HAP-1 (cell line): ENCODE measurements at regions not wholly inside any gene's neighbourhood (a gene's known extent, or its start where the extent isn't known, plus 50 kb on each side); places are given as distances from the start of the nearest gene placed in this dataset.

Experiments used
- DNase-seq, 2 experiments: peaks; one replicate each; pipeline ENCODE4 v3.0.0-alpha.2; 2016 to 2020; ENCODE audit warnings: low spot score in 2 of 2
- H3K27me3 ChIP-seq: fragments of 250-450 bp; sonication (Bioruptor Pico); 2 replicates; pipeline ENCODE4 v1.5.1; 2020; ENCODE audit warnings: low read depth, mild to moderate bottlenecking, moderate library complexity
- H3K36me3 ChIP-seq: fragments of 250-450 bp; sonication (Bioruptor Pico); replicated peaks from 2 replicates; pipeline ENCODE4 v1.5.1; 2020; ENCODE audit warnings: mild to moderate bottlenecking
- H3K4me1 ChIP-seq: fragments of 250-450 bp; sonication (Bioruptor Pico); 2 replicates; pipeline ENCODE4 v1.5.1; 2020; ENCODE audit warnings: mild to moderate bottlenecking
- H3K4me3 ChIP-seq: fragments of 250-450 bp; sonication (Bioruptor Pico); 2 replicates; pipeline ENCODE4 v1.5.1; 2020; ENCODE audit warnings: mild to moderate bottlenecking, moderate library complexity
- H3K9me3 ChIP-seq: fragments of 250-450 bp; sonication (Bioruptor Pico); 2 replicates; pipeline ENCODE4 v1.5.1; 2020; ENCODE audit warnings: mild to moderate bottlenecking, moderate library complexity
- in situ Hi-C: fragments of 300-500 bp; cut with MboI; formaldehyde crosslinking; loops from 3 replicates; pipeline ENCODE4 v1.14.3; 2020; ENCODE audit warnings: low sequenced_read_pairs, inconsistent platforms, mixed read lengths

DNA sequence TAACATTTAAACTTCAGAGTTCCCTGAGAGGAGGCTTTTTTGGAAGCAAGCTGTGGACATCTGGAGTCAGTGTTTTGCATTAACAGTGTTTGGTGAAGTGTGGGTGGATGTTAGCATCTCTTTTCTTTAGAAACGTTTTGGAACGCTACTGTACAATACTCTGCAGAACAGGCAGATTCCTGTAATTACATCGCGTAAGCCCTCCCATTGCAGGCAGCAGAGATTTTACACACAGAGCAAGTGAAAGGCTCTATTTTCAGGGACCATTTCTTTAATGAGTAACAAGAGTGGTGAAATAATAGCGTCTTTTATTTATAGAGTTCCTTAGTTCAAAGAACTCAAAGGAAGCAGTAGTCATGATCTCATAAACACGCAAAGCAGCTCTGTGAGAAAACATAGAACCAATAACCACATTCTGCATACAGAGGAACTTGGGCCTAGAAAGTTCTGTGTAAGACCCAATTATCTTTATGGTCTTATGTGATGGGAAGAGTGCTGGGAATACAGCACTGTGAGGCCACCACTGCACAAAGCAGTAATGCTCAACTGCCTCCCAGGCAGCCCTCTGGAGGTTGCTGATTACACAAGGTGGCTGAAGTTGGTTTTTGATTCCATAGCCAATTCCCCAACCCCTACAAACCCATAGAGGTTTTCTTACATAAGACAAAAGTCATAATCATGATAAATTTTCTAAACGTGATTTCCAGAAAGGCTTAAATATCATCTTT lies 298.7 kb upstream of the EPHA5 start:
- H3K4me3 ChIP-seq = no peak overlapping the region
- peaks cover 15% of the 10 kb centered on the region for H3K4me1 ChIP-seq
- no peaks in the 10 kb centered on the region for H3K36me3 ChIP-seq
- in situ Hi-C loops = no loop called here
- peak; percentile 39 to 63 for DNase-seq
- no peaks in the 10 kb centered on the region for H3K9me3 ChIP-seq
- H3K27me3 ChIP-seq = no peaks in the 10 kb centered on the region

GRCh38 chr4:65960751-65961150 lies 290.5 kb upstream of the EPHA5 start:
- Histone ChIP-seq H3K4me1 (no peaks in the 10 kb centered on the region), H3K4me3 (no peak overlapping the region), H3K9me3 (no peaks in the 10 kb centered on the region), H3K36me3 (no peaks in the 10 kb centered on the region), H3K27me3 (no peaks in the 10 kb centered on the region)
- in situ Hi-C loops = no loop called here
- DNase-seq = no peak

DNA sequence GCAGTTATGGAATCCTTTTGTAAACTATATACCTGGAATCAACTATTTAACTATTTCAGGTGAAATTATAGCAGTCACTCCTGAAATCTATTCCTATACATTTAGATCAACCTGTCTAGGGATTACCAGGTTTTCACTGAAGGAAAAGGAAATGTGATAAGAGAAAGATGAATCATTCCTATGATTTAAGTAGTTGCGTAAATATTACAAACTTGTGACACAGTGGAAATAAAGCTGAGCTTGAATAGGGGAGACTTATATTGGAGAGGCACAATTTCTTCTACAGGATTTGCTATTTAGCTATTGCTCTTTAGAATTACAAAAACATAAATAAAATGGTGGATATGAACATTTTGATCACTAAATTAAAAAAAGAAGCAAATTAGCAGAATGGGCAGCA lies 284.1 kb upstream of the EPHA5 start:
- in situ Hi-C loops = no loop called here
- Histone ChIP-seq H3K4me1 (no peaks in the 10 kb centered on the region), H3K27me3 (no peaks in the 10 kb centered on the region), H3K4me3 (no peak overlapping the region), H3K9me3 (no peaks in the 10 kb centered on the region), H3K36me3 (no peaks in the 10 kb centered on the region)
- no peak for DNase-seq

DNA sequence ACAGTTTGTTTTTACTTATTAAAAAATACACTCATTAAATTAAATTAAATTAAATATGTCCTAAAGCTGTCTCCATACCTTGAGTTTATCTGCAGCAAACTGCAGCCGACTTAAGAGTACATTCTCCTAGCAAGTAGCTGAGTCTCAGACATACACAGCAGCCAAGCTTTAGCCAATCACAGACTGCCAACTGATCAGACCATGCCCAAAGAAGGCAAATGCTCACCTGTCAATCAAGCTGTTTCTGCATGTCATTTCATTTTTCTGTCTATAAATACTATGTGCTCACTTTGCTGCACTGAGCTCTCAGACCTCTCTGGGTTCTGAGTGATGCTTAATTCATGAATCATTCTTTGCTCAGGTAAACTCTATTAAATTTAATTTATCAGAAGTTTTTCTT lies 280.9 kb upstream of the EPHA5 start:
- no peaks in the 10 kb centered on the region for H3K36me3 ChIP-seq
- H3K4me3 ChIP-seq = no peak overlapping the region
- H3K9me3 ChIP-seq = no peaks in the 10 kb centered on the region
- in situ Hi-C loops = no loop called here
- no peaks in the 10 kb centered on the region for H3K27me3 ChIP-seq
- no peaks in the 10 kb centered on the region for H3K4me1 ChIP-seq
- DNase-seq = no peak

- DNase-seq = peak; percentile 70 to 83
- Histone ChIP-seq H3K36me3 (no peaks in the 10 kb centered on the region), H3K4me1 (peaks cover 11% of the 10 kb centered on the region), H3K27me3 (no peaks in the 10 kb centered on the region), H3K4me3 (no peak overlapping the region), H3K9me3 (no peaks in the 10 kb centered on the region)
- in situ Hi-C loops = no loop called here
Observed at GRCh38 chr4:65943076-65943475, 272.8 kb upstream of the EPHA5 start.

DNA sequence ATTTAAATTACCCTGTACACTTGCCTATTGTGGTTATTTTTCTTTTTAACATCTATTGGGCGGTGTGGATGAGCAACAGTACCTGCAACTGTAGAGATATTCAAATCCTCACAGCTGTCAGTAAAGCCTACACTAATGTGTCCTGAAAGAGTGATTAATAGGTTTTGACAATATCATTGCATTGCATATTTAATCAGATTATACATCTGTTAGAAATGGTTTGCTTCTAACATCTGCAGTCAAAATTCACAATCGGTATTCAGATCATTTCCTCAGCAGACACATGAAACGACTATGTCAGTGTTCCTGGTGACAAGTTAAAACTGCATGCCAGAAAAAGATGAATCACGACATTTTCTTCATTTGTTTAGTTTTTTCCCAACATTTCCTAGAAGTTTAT lies 254.6 kb upstream of the EPHA5 start:
- in situ Hi-C loops = no loop called here
- Histone ChIP-seq H3K4me1 (no peaks in the 10 kb centered on the region), H3K9me3 (no peaks in the 10 kb centered on the region), H3K27me3 (no peaks in the 10 kb centered on the region), H3K4me3 (no peak overlapping the region), H3K36me3 (no peaks in the 10 kb centered on the region)
- no peak for DNase-seq

DNA sequence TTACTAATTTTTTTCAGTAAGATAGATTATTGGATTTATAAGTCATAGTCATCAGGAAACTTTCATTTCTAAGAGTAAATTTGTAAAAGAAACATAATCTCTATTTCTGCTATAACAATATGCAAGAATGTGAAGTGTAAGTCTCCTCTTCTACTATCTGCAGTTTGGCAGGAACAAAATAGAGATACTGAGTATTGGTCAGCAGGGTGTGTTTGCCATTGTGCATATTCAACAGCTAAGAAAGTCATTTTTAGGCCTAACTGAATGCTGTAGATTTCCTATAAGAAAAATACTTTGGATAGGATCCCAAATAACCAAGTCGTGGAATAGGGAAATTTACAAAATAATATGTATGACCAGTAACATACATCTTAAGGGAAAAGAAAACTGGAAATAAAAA lies 253.3 kb upstream of the EPHA5 start:
- Histone ChIP-seq H3K27me3 (no peaks in the 10 kb centered on the region), H3K4me3 (no peak overlapping the region), H3K9me3 (no peaks in the 10 kb centered on the region), H3K36me3 (no peaks in the 10 kb centered on the region), H3K4me1 (no peaks in the 10 kb centered on the region)
- in situ Hi-C loops = no loop called here
- DNase-seq = peak in 1 of 2 experiments; percentile 43

DNA sequence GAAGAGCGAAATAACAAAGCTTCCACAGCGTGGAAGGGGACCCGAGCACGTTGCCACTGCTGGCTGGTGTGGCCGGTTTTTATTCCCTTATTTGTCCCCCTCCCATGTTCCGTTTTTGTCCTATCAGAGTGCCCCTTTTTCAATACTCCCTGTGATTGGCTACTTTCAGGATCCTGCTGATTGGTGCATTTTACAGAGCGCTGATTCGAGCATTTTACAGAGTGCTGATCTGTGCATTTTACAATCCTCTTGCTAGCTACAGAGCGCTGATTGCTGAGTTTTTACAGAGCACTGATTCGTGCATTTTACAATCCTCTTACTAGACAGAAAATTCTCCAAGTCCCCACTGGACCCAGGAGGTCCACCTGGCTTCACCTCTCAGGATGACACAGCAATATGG lies 250.9 kb upstream of the EPHA5 start:
- Histone ChIP-seq H3K4me3 (no peak overlapping the region), H3K36me3 (no peaks in the 10 kb centered on the region), H3K27me3 (no peaks in the 10 kb centered on the region), H3K9me3 (no peaks in the 10 kb centered on the region), H3K4me1 (no peaks in the 10 kb centered on the region; the same call in 1 of the 2 replicates)
- in situ Hi-C loops = no loop called here
- no peak for DNase-seq

- Histone ChIP-seq H3K4me3 (no peak overlapping the region), H3K4me1 (no peaks in the 10 kb centered on the region; the same call in 1 of the 2 replicates), H3K36me3 (no peaks in the 10 kb centered on the region), H3K9me3 (no peaks in the 10 kb centered on the region), H3K27me3 (no peaks in the 10 kb centered on the region)
- DNase-seq = no peak
- in situ Hi-C loops = no loop called here
Observed at GRCh38 chr4:65918872-65919271, 248.6 kb upstream of the EPHA5 start.

DNA sequence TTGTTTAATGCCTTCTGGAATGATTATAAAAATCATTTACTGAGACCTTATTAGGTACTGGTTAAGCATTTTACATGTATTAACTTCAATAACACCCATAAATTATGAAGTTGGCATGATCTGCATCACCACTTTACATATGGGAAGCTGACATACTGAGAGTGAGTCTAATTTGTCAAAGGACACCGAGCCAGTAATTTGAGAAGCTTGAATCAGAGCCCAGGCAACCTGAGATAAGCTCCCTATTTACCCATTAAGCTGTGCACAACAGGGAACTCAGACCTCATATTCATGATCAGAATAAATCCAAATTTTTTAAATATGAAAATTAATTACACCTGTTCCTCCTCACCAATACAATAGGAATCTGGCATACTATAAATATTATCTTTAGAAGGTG lies 247.9 kb upstream of the EPHA5 start:
- H3K36me3 ChIP-seq = no peaks in the 10 kb centered on the region
- DNase-seq = no peak
- H3K4me3 ChIP-seq = no peak overlapping the region
- in situ Hi-C loops = no loop called here
- no peaks in the 10 kb centered on the region for H3K27me3 ChIP-seq
- no peaks in the 10 kb centered on the region; the same call in 1 of the 2 replicates for H3K4me1 ChIP-seq
- H3K9me3 ChIP-seq = no peaks in the 10 kb centered on the region

GRCh38 chr4:65917486-65917885 lies 247.2 kb upstream of the EPHA5 start:
- in situ Hi-C loops = no loop called here
- Histone ChIP-seq H3K36me3 (no peaks in the 10 kb centered on the region), H3K4me3 (no peak overlapping the region), H3K27me3 (no peaks in the 10 kb centered on the region), H3K4me1 (no peaks in the 10 kb centered on the region; the same call in 1 of the 2 replicates), H3K9me3 (no peaks in the 10 kb centered on the region)
- peak in 1 of 2 experiments; percentile 22 for DNase-seq

DNA sequence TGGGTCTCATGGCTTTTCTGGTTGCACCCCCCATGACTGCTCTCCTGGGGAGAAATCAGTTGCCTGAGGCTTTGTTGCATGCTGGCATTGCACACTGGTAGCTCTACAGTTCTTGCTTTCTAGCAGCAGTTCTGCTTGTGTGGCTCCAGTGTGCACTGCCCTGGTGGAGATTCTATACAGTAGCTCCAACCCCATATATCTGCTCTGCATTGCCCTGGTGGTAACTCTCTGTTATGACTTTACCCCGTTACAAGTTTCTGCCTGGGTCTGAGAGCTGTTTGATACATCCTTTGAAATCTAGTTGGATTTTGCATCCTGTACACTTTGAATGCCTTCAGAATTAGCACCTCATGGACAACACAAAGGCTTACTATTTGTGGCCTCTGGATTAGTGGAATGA lies 241.4 kb upstream of the EPHA5 start:
- Histone ChIP-seq H3K27me3 (no peaks in the 10 kb centered on the region), H3K9me3 (no peaks in the 10 kb centered on the region), H3K36me3 (no peaks in the 10 kb centered on the region), H3K4me3 (no peak overlapping the region), H3K4me1 (peaks cover 3% of the 10 kb centered on the region)
- no peak for DNase-seq
- in situ Hi-C loops = no loop called here

- no peak overlapping the region for H3K4me3 ChIP-seq
- H3K9me3 ChIP-seq = peaks cover 2% of the 10 kb centered on the region; the same call in 1 of the 2 replicates
- no peaks in the 10 kb centered on the region for H3K36me3 ChIP-seq
- H3K27me3 ChIP-seq = no peaks in the 10 kb centered on the region
- in situ Hi-C loops = no loop called here
- H3K4me1 ChIP-seq = peaks cover 28% of the 10 kb centered on the region
- peak; percentile 15 to 63 for DNase-seq
Observed at GRCh38 chr4:65893957-65894755, 223.9 kb upstream of the EPHA5 start.

DNA sequence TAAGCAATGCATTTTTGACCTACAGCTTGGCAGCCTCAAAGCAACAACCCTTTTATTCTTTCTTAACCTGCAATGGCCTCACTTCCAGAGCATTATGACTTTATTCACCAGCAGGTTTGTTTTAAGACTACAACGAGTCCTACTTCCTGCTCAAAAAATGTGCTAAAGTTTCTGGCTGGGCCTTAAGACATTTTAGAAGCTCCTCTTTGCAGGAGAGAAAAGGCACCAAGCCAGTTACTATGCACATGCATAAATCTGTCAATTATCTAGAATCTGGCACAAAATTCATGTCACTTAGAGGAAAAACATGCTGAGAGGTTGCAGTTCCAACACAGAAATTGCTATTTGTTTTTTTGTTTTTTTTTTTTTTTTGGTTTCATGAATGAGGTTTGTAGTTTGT lies 223.0 kb upstream of the EPHA5 start:
- no peak for DNase-seq

More for the DNA sequence above, 223.0 kb upstream of the EPHA5 start:
- no peaks in the 10 kb centered on the region for H3K36me3 ChIP-seq
- peaks cover 2% of the 10 kb centered on the region; the same call in 1 of the 2 replicates for H3K9me3 ChIP-seq
- in situ Hi-C loops = no loop called here
- H3K4me3 ChIP-seq = no peak overlapping the region
- no peaks in the 10 kb centered on the region for H3K27me3 ChIP-seq
- peaks cover 28% of the 10 kb centered on the region for H3K4me1 ChIP-seq
